H1 (cell line): ENCODE measurements at regions not wholly inside any gene's neighbourhood (a gene's known extent, or its start where the extent isn't known, plus 50 kb on each side); places are given as distances from the start of the nearest gene placed in this dataset.

Experiments
- CTCF ChIA-PET: fragments of 300-600 bp; sonication (Branson Sonifier 250); formaldehyde crosslinking; loops from one replicate; lab custom pipeline; 2021; ENCODE audit not compliant: partially characterized antibody; lab: Charles Lee
- POLR2A ChIA-PET: fragments of 300-600 bp; sonication (Branson Sonifier 250); formaldehyde crosslinking; loops from one replicate; lab custom pipeline; 2021; ENCODE audit warnings: inconsistent platforms; ENCODE audit not compliant: partially characterized antibody; lab: Charles Lee
- DNase-seq, 2 experiments: peaks; one replicate each; pipeline versions ENCODE4 v3.0.0 to v3.0.0-alpha.2; 2010 to 2022; ENCODE audit warnings: low spot score in 2 of 2, low read depth in 1 of 2, mixed read lengths in 1 of 2
- FAIRE-seq: peaks from 2 replicates; lab custom pipeline; 2011; peaks lifted over from hg19 to GRCh38; lab: Jason Lieb, UNC
- H2AFZ ChIP-seq: 2 replicates; pipeline ENCODE4 v1.8.1; 2012; ENCODE audit warnings: low read length, inconsistent platforms
- H2AK5ac ChIP-seq: 2 replicates; pipeline ENCODE4 v1.6.1; 2013; ENCODE audit warnings: low read depth, low read length
- H2BK120ac ChIP-seq: replicated peaks from 2 replicates; pipeline ENCODE3; 2013; ENCODE audit warnings: low read depth, low read length, inconsistent platforms
- H2BK12ac ChIP-seq: 2 replicates; pipeline ENCODE4 v1.6.1; 2013; ENCODE audit warnings: low read depth, low read length
- H2BK15ac ChIP-seq: 2 replicates; pipeline ENCODE4 v1.6.1; 2013; ENCODE audit warnings: low read length
- H2BK20ac ChIP-seq: 2 replicates; pipeline ENCODE4 v1.6.1; 2013; ENCODE audit warnings: low read length
- H2BK5ac ChIP-seq: 2 replicates; pipeline ENCODE4 v1.6.1; 2013; ENCODE audit warnings: low read depth, low read length
- H3K14ac ChIP-seq: 2 replicates; pipeline ENCODE4 v1.6.1; 2013; ENCODE audit warnings: inconsistent platforms; ENCODE audit not compliant: insufficient read length
- H3K18ac ChIP-seq: 2 replicates; pipeline ENCODE4 v1.6.1; 2013; ENCODE audit warnings: low read length; ENCODE audit errors: extremely low read depth
- H3K23ac ChIP-seq: 2 replicates; pipeline ENCODE4 v1.6.1; 2013; ENCODE audit warnings: inconsistent platforms; ENCODE audit not compliant: insufficient read length
- H3K23me2 ChIP-seq: 2 replicates; pipeline ENCODE4 v1.6.1; 2013; ENCODE audit warnings: low read depth, low read length
- H3K27ac ChIP-seq: 2 replicates; pipeline ENCODE4 v1.6.1; 2011; ENCODE audit warnings: low read depth, low read length, inconsistent platforms
- H3K27me3 ChIP-seq, 4 experiments: replicated peaks in 1 of 4; 1 replicate in 1 of 4; 2 replicates in 3 of 4; pipeline versions ENCODE4 v1.6.1 to v1.8.1; 2011 to 2013; ENCODE audit warnings: low read length in 3 of 4, mild to moderate bottlenecking in 3 of 4, inconsistent platforms in 2 of 4, mixed read lengths in 2 of 4, moderate library complexity in 1 of 4; ENCODE audit not compliant: control insufficient read depth in 3 of 4, insufficient read depth in 3 of 4; ENCODE audit errors: extremely low read depth in 1 of 4
- H3K36me3 ChIP-seq, 4 experiments: 2 replicates each; pipeline versions ENCODE4 v1.6.1 to v1.8.1; 2011 to 2013; ENCODE audit warnings: mild to moderate bottlenecking in 4 of 4, low read length in 3 of 4, moderate library complexity in 2 of 4, control low read depth in 1 of 4, inconsistent platforms in 1 of 4; ENCODE audit not compliant: insufficient read depth in 4 of 4, control insufficient read depth in 2 of 4
- H3K4ac ChIP-seq: replicated peaks from 2 replicates; pipeline ENCODE3; 2013; ENCODE audit warnings: low read length, low read depth, mixed read lengths, inconsistent platforms; ENCODE audit not compliant: insufficient read length
- H3K4me1 ChIP-seq, 4 experiments: replicated peaks in 1 of 4; 1 replicate in 1 of 4; 2 replicates in 3 of 4; pipeline versions ENCODE4 v1.6.1 to v1.8.1; 2011 to 2013; ENCODE audit warnings: low read length in 3 of 4, inconsistent platforms in 2 of 4, mixed read lengths in 1 of 4; ENCODE audit not compliant: insufficient read depth in 4 of 4, control insufficient read depth in 3 of 4
- H3K4me2 ChIP-seq, 2 experiments: 2 replicates each; pipeline versions ENCODE4 v1.6.1 to v1.8.1; 2011 to 2013; ENCODE audit warnings: low read depth in 2 of 2, low read length in 2 of 2, control low read depth in 1 of 2, inconsistent platforms in 1 of 2, mild to moderate bottlenecking in 1 of 2; ENCODE audit not compliant: insufficient read depth in 1 of 2
- H3K4me3 ChIP-seq, 4 experiments: fragments of 200-600, 300-600 bp in 1 of 4; sonication (generic), shearing (Covaris generic), sonication (Bioruptor Twin) in 1 of 4; 2 replicates each; pipeline versions ENCODE4 v1.5.1 to v1.8.1; 2011 to 2016; ENCODE audit warnings: low read length in 4 of 4, low read depth in 3 of 4, control low read depth in 2 of 4, inconsistent platforms in 2 of 4, mild to moderate bottlenecking in 2 of 4, mixed read lengths in 1 of 4, moderate library complexity in 1 of 4; ENCODE audit not compliant: insufficient read depth in 2 of 4; ENCODE audit errors: extremely low read depth in 1 of 4
- H3K56ac ChIP-seq: replicated peaks from 2 replicates; pipeline ENCODE3; 2013; ENCODE audit warnings: low read depth, mild to moderate bottlenecking, mixed read lengths, low read length, inconsistent platforms; ENCODE audit not compliant: insufficient read length
- H3K79me1 ChIP-seq: 2 replicates; pipeline ENCODE4 v1.6.1; 2013; ENCODE audit warnings: low read depth, low read length, control low read depth
- H3K79me2 ChIP-seq, 2 experiments: 2 replicates each; pipeline versions ENCODE4 v1.6.1 to v1.8.1; 2012 to 2013; ENCODE audit warnings: low read length in 2 of 2, mild to moderate bottlenecking in 2 of 2, inconsistent platforms in 1 of 2; ENCODE audit not compliant: insufficient read depth in 2 of 2, control insufficient read depth in 1 of 2
- H3K9ac ChIP-seq, 4 experiments: replicated peaks in 1 of 4; 1 replicate in 1 of 4; 2 replicates in 3 of 4; pipeline versions ENCODE4 v1.6.1 to v1.8.1; 2011 to 2013; ENCODE audit warnings: low read depth in 3 of 4, low read length in 3 of 4, control low read depth in 2 of 4, mild to moderate bottlenecking in 2 of 4, moderate library complexity in 2 of 4, inconsistent platforms in 1 of 4; ENCODE audit errors: extremely low read depth in 1 of 4
- H3K9me3 ChIP-seq, 2 experiments: 2 replicates each; pipeline versions ENCODE4 v1.6.1 to v1.8.1; 2012 to 2013; ENCODE audit warnings: mild to moderate bottlenecking in 2 of 2, moderate library complexity in 2 of 2, control low read depth in 1 of 2, inconsistent platforms in 1 of 2, low read depth in 1 of 2, low read length in 1 of 2, mixed read lengths in 1 of 2; ENCODE audit not compliant: insufficient read depth in 2 of 2
- H4K20me1 ChIP-seq, 2 experiments: replicated peaks in 1 of 2; 2 replicates each; pipeline versions ENCODE3 to v1.8.1; 2011 to 2013; ENCODE audit warnings: inconsistent platforms in 2 of 2, low read length in 2 of 2, mild to moderate bottlenecking in 1 of 2; ENCODE audit not compliant: insufficient read depth in 2 of 2, control insufficient read depth in 1 of 2
- H4K5ac ChIP-seq: 2 replicates; pipeline ENCODE4 v1.6.1; 2013; ENCODE audit warnings: low read length, low read depth, mixed read lengths, inconsistent platforms; ENCODE audit not compliant: insufficient read length
- H4K8ac ChIP-seq: 2 replicates; pipeline ENCODE4 v1.8.0; 2013; ENCODE audit warnings: mild to moderate bottlenecking, moderate library complexity, low read length, inconsistent platforms; ENCODE audit not compliant: insufficient read depth; ENCODE audit errors: extremely low read depth
- H4K91ac ChIP-seq: replicated peaks from 2 replicates; pipeline ENCODE3; 2013; ENCODE audit warnings: low read length, mixed read lengths, inconsistent platforms; ENCODE audit not compliant: insufficient read length
- ATF2 ChIP-seq: IDR thresholded peaks from 2 replicates; pipeline ENCODE4 v1.6.1; 2012; ENCODE audit warnings: low read length, inconsistent platforms
- ATF3 ChIP-seq: IDR thresholded peaks from 2 replicates; pipeline ENCODE4 v1.6.1; 2011; ENCODE audit warnings: low read depth, mild to moderate bottlenecking, low read length; ENCODE audit not compliant: insufficient read depth
- BACH1 ChIP-seq: IDR thresholded peaks from 2 replicates; pipeline ENCODE4 v1.6.1; 2012; ENCODE audit warnings: low read length, improper control_type of control experiment
- CEBPB ChIP-seq: IDR thresholded peaks from 2 replicates; pipeline ENCODE4 v1.6.1; 2012; ENCODE audit warnings: low read depth, low read length
- FOSL1 ChIP-seq: IDR thresholded peaks from 2 replicates; pipeline ENCODE4 v1.6.1; 2011; ENCODE audit warnings: mild to moderate bottlenecking, low read depth, low read length, moderate library complexity; ENCODE audit not compliant: insufficient read depth
- KDM4A ChIP-seq: IDR thresholded peaks from one replicate; pipeline ENCODE4 v1.7.1; 2012; ENCODE audit warnings: low read depth, mild to moderate bottlenecking, moderate library complexity, low read length, inconsistent platforms; ENCODE audit not compliant: severe bottlenecking
- KDM5A ChIP-seq: fragments of 200-600 bp; IDR thresholded peaks from 2 replicates; pipeline ENCODE4 v1.7.1; 2012; ENCODE audit warnings: mild to moderate bottlenecking, low read length, inconsistent platforms, mixed read lengths
- MAFK ChIP-seq: IDR thresholded peaks from 2 replicates; pipeline ENCODE4 v1.6.1; 2012; ENCODE audit warnings: low read depth, mild to moderate bottlenecking, improper control_type of control experiment, low read length
- TAF1 ChIP-seq: IDR thresholded peaks from 2 replicates; pipeline ENCODE4 v1.6.1; 2011; ENCODE audit warnings: mild to moderate bottlenecking, low read depth, low read length
- ZNF274 ChIP-seq: IDR thresholded peaks from 2 replicates; pipeline ENCODE4 v1.7.0; 2012; ENCODE audit warnings: low read length, borderline replicate concordance; ENCODE audit errors: extremely low read depth
- WGBS, 2 experiments: shearing (Covaris generic) in 1 of 2; methylation state at CpG; one replicate each; pipeline versions ENCODE4 v1.1.6 to v1.1.7; 2013 to 2015; ENCODE audit warnings: low lambda C conversion rate in 2 of 2, mixed read lengths in 2 of 2, inconsistent platforms in 1 of 2, low coverage in 1 of 2, missing lambda C conversion rate in 1 of 2; ENCODE audit not compliant: insufficient replicate concordance in 2 of 2, insufficient coverage in 1 of 2, insufficient read length in 1 of 2; ENCODE audit errors: extremely low coverage in 1 of 2, missing lambda C conversion rate in 1 of 2; 5-methylcytosine and 5-hydroxymethylcytosine counted together

- WGBS, 2 experiments = 84% methylated on average over 1 of the region's 1 CpG; no CpG with 5 or more reads in 1 of the 2 experiments
- H2BK12ac ChIP-seq = no peak overlapping the region
- H3K79me1 ChIP-seq = no peaks in the 10 kb centered on the region
- H3K4ac ChIP-seq = no peak overlapping the region
- H4K5ac ChIP-seq = peak overlapping the region; percentile 29
- no peaks in the 10 kb centered on the region for H3K27me3 ChIP-seq
- no peaks in the 10 kb centered on the region for H3K79me2 ChIP-seq
- TF ChIP-seq ATF2 (no peak), TAF1 (no peak), KDM5A (no peak), KDM4A (no peak), ATF3 (no peak), FOSL1 (no peak), MAFK (no peak), ZNF274 (no peak), BACH1 (no peak), CEBPB (no peak)
- H3K56ac ChIP-seq = no peak overlapping the region
- no peak overlapping the region for H3K9ac ChIP-seq
- H3K36me3 ChIP-seq = no peaks in the 10 kb centered on the region
- CTCF ChIA-PET = interaction anchor here (1.2 kb wide), 2 partner anchors 35 to 425 kb away, joined by 3 to 5 read pairs; no protein-coding TSS in a partner anchor
- H4K8ac ChIP-seq = no peak overlapping the region
- H3K23ac ChIP-seq = no peak overlapping the region
- no peak overlapping the region for H2BK20ac ChIP-seq
- no peak overlapping the region for H4K91ac ChIP-seq
- H4K20me1 ChIP-seq = no peaks in the 10 kb centered on the region
- H2BK15ac ChIP-seq = no peak overlapping the region
- no peak overlapping the region for H2AFZ ChIP-seq
- H3K14ac ChIP-seq = no peak overlapping the region
- FAIRE-seq (no peak), DNase-seq (no peak)
- no peak overlapping the region for H3K4me3 ChIP-seq
- H3K9me3 ChIP-seq = peaks cover 0 to 3% of the 10 kb centered on the region in 2 experiments; a peak in 1 of 4 replicates
- H3K18ac ChIP-seq = no peak overlapping the region
- peaks cover 0 to 6% (median 3%) of the 10 kb centered on the region in 4 experiments; a peak in 4 of 7 replicates for H3K4me1 ChIP-seq
- POLR2A ChIA-PET = interaction anchor here (0.9 kb wide), 1 partner anchor 34 kb away, joined by 4 read pairs; no protein-coding TSS in a partner anchor
- no peaks in the 10 kb centered on the region for H3K23me2 ChIP-seq
- H3K27ac ChIP-seq = no peak overlapping the region
- H2BK5ac ChIP-seq = no peak overlapping the region
- no peak overlapping the region for H3K4me2 ChIP-seq
- no peak overlapping the region for H2AK5ac ChIP-seq
- no peak overlapping the region for H2BK120ac ChIP-seq
These were observed 559.9 kb upstream of the GOLIM4 start for GRCh38 chr3:168655611-168656010.
